GM12878 (cell line): ENCODE measurements at regions not wholly inside any gene's neighbourhood (a gene's known extent, or its start where the extent isn't known, plus 50 kb on each side); places are given as distances from the start of the nearest gene placed in this dataset.

ENCODE experiments used
- ATAC-seq: fragments of 200-7000 bp; cut with Tn5 transposase; 3 replicates; pipeline ENCODE4 v1.9.1; 2020; ENCODE audit warnings: mild to moderate bottlenecking, moderate library complexity
- BruUV-seq: library from RNA; stranded (reverse); fragments of 400-500 nt; replicated peaks from 2 replicates; lab custom pipeline; 2021; lab: Mats Ljungman, UMichigan
- CTCF ChIA-PET: fragments of 300-600 bp; sonication (Branson Sonifier 250); formaldehyde crosslinking; extraction: SDS; loops from one replicate; lab custom pipeline; 2021; ENCODE audit warnings: inconsistent platforms; lab: Yijun Ruan, JAX
- POLR2A ChIA-PET: fragments of 350-600 bp; formaldehyde crosslinking; extraction: SDS; loops from one replicate; lab custom pipeline; 2021; ENCODE audit warnings: inconsistent platforms; lab: Charles Lee
- RAD21 ChIA-PET: fragments of 300-600 bp; sonication (Branson Sonifier 250); formaldehyde crosslinking; loops from one replicate; lab custom pipeline; 2023; ENCODE audit warnings: antibody characterized with exemption; ENCODE audit not compliant: unreplicated experiment; lab: Charles Lee
- SMC1A ChIA-PET: fragments of 300-600 bp; sonication (Branson Sonifier 250); formaldehyde crosslinking; loops from one replicate; lab custom pipeline; 2023; ENCODE audit not compliant: unreplicated experiment, uncharacterized antibody; lab: Charles Lee
- DNase-seq: peaks from one replicate; pipeline ENCODE4 v3.0.0-alpha.2; 2011; ENCODE audit warnings: low read depth, low spot score
- FAIRE-seq: peaks from 3 replicates; lab custom pipeline; 2011; peaks lifted over from hg19 to GRCh38; lab: Jason Lieb, UNC
- H2AFZ ChIP-seq: 2 replicates; pipeline ENCODE4 v1.6.0; 2011; ENCODE audit warnings: low read depth, low read length, control low read depth; ENCODE audit not compliant: control insufficient read depth
- H3K27ac ChIP-seq: 2 replicates; pipeline ENCODE4 v1.5.1; 2011; ENCODE audit warnings: control low read depth; ENCODE audit not compliant: control insufficient read depth, insufficient read depth
- H3K27me3 ChIP-seq, 2 experiments: replicated peaks in 1 of 2; 2 replicates each; pipeline versions ENCODE4 v1.6.0 to v1.6.1; 2011; ENCODE audit warnings: low read length in 1 of 2; ENCODE audit not compliant: control insufficient read depth in 2 of 2, insufficient read depth in 2 of 2
- H3K36me3 ChIP-seq, 2 experiments: 2 replicates each; pipeline ENCODE4 v1.5.1; 2011; ENCODE audit warnings: low read length in 1 of 2; ENCODE audit not compliant: control insufficient read depth in 2 of 2, insufficient read depth in 2 of 2
- H3K4me1 ChIP-seq: 2 replicates; pipeline ENCODE4 v1.6.1; 2011; ENCODE audit warnings: mild to moderate bottlenecking, low read length, moderate library complexity, mixed read lengths; ENCODE audit not compliant: control insufficient read depth, insufficient read depth
- H3K4me2 ChIP-seq: 2 replicates; pipeline ENCODE4 v1.6.0; 2011; ENCODE audit warnings: control low read depth; ENCODE audit not compliant: control insufficient read depth, insufficient read depth
- H3K4me3 ChIP-seq: fragments of 200-600 bp; sonication (generic); 2 replicates; pipeline ENCODE4 v1.5.1; 2016
- H3K79me2 ChIP-seq: 2 replicates; pipeline ENCODE4 v1.6.0; 2011; ENCODE audit warnings: low read length; ENCODE audit not compliant: control insufficient read depth, insufficient read depth
- H3K9ac ChIP-seq: 2 replicates; pipeline ENCODE4 v1.8.0; 2011; ENCODE audit warnings: low read length, control low read depth, mixed read lengths; ENCODE audit not compliant: control insufficient read depth, insufficient read depth
- H3K9me3 ChIP-seq: replicated peaks from 3 replicates; pipeline ENCODE4 v1.5.1; 2011; ENCODE audit warnings: mild to moderate bottlenecking, low read length; ENCODE audit not compliant: control insufficient read depth, insufficient read depth
- H4K20me1 ChIP-seq: 2 replicates; pipeline ENCODE4 v1.6.0; 2011; ENCODE audit not compliant: control insufficient read depth, insufficient read depth
- CREM ChIP-seq: IDR thresholded peaks from 2 replicates; pipeline ENCODE4 v1.6.1; 2014; ENCODE audit warnings: antibody characterized with exemption, low read depth
- CTCF ChIP-seq, 3 experiments: IDR thresholded peaks in 2 of 3; conservative IDR thresholded peaks in 1 of 3; 2 replicates each; pipeline ENCODE4 v1.5.1; 2011; ENCODE audit warnings: low read depth in 3 of 3, low read length in 3 of 3, mild to moderate bottlenecking in 3 of 3, control low read depth in 2 of 3, moderate library complexity in 2 of 3, inconsistent platforms in 1 of 3, mixed read lengths in 1 of 3; ENCODE audit not compliant: control insufficient read depth in 2 of 3, insufficient read depth in 1 of 3; ENCODE audit errors: extremely low read depth in 1 of 3
- SMAD1 ChIP-seq: fragments of 450-650 bp; IDR thresholded peaks from 2 replicates; pipeline ENCODE4 v1.6.1; 2018; ENCODE audit warnings: mild to moderate bottlenecking, low read depth; ENCODE audit not compliant: partially characterized antibody
- WRNIP1 ChIP-seq: IDR thresholded peaks from 2 replicates; pipeline ENCODE4 v1.6.1; 2011; ENCODE audit warnings: low read depth, low read length, improper control_type of control experiment, borderline replicate concordance
- WGBS: methylation state at CpG from one replicate; pipeline ENCODE4 v1.1.6; 2016; ENCODE audit warnings: low lambda C conversion rate; ENCODE audit not compliant: insufficient replicate concordance, insufficient coverage; ENCODE audit errors: missing lambda C conversion rate; 5-methylcytosine and 5-hydroxymethylcytosine counted together
- in situ Hi-C: fragments of 300-500 bp; cut with MboI; formaldehyde crosslinking; loops from 9 replicates; pipeline ENCODE4 v1.14.3; 2018; ENCODE audit warnings: mixed read lengths
- intact Hi-C: fragments of 100-400 bp; cut with micrococcal nuclease; formaldehyde crosslinking; loops from one replicate; pipeline ENCODE4 v1.14.2; 2022; ENCODE audit not compliant: unreplicated experiment
- TF ChIP-seq, protein P1 (sequence below): fragments of 450-650 bp; IDR thresholded peaks from 2 replicates; pipeline ENCODE4 v1.6.1; 2016; ENCODE audit warnings: mild to moderate bottlenecking

- Histone ChIP-seq H2AFZ (no peak overlapping the region), H3K79me2 (no peaks in the 10 kb centered on the region), H4K20me1 (no peaks in the 10 kb centered on the region), H3K4me2 (no peak overlapping the region), H3K36me3 (no peaks in the 10 kb centered on the region), H3K4me3 (no peak overlapping the region), H3K27me3 (no peaks in the 10 kb centered on the region; a peak in 1 of 4 replicates), H3K9me3 (no peaks in the 10 kb centered on the region), H3K4me1 (no peaks in the 10 kb centered on the region), H3K9ac (no peak overlapping the region), H3K27ac (no peak overlapping the region)
- CTCF ChIA-PET: no interaction called here
- intact Hi-C loops (no loop called here), in situ Hi-C loops (no loop called here)
- DNase-seq (no peak), FAIRE-seq (no peak), ATAC-seq (no peak)
- SMC1A ChIA-PET: interaction anchor here (0.6 to 1.5 kb wide), 3 partner anchors 9 to 104 kb away, joined by 3 to 4 read pairs (median 3); no protein-coding TSS in a partner anchor
- no TSS peak for BruUV-seq
- RAD21 ChIA-PET: no interaction called here
- TF ChIP-seq WRNIP1: no peak
- TF ChIP-seq CREM: no peak
- TF ChIP-seq SMAD1: no peak
- no peak for TF ChIP-seq CTCF (IDR thresholded peaks at IDR 0.05 in 2 of 3, conservative IDR thresholded peaks at IDR 0.05 in 1 of 3; ENCODE audit: control insufficient read depth in 2 of 3, extremely low read depth in 1 of 3, insufficient read depth in 1 of 3, low read depth in 3 of 3, low read length in 3 of 3)
- TF ChIP-seq, protein P1, sequence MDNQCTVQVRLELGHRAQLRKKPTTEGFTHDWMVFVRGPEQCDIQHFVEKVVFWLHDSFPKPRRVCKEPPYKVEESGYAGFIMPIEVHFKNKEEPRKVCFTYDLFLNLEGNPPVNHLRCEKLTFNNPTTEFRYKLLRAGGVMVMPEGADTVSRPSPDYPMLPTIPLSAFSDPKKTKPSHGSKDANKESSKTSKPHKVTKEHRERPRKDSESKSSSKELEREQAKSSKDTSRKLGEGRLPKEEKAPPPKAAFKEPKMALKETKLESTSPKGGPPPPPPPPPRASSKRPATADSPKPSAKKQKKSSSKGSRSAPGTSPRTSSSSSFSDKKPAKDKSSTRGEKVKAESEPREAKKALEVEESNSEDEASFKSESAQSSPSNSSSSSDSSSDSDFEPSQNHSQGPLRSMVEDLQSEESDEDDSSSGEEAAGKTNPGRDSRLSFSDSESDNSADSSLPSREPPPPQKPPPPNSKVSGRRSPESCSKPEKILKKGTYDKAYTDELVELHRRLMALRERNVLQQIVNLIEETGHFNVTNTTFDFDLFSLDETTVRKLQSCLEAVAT: no peak
- WGBS: 61% methylated on average over 2 of the region's 2 CpGs
- POLR2A ChIA-PET: no interaction called here
These were observed 175.0 kb upstream of the HNRNPA3 start for GRCh38 chr2:177037569-177037968.
